ENCODE measurements at regions not wholly inside any gene's neighbourhood (a gene's known extent, or its start where the extent isn't known, plus 50 kb on each side); places are given as distances from the start of the nearest gene placed in this dataset.

DNA sequence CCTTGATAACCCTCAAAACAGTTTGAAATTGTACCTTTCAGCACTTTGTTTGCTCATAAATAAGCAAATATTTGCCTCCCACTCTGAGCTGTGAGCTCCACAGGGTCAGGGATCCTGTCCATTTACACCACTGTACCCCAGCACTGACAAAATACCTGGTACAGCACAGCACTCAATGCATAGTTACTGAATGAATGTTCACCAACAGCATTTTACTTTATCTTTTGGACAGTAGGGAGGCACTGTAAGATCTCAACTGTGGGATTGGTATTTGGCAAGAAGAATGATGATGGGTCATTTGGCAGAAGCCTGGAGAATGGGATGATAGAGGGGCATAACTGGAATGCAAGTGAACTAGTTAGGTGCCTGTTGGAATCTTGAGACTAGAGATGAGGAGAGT is 127.2 kb upstream of the ARGLU1 start:
- TF ChIP-seq, protein P1, sequence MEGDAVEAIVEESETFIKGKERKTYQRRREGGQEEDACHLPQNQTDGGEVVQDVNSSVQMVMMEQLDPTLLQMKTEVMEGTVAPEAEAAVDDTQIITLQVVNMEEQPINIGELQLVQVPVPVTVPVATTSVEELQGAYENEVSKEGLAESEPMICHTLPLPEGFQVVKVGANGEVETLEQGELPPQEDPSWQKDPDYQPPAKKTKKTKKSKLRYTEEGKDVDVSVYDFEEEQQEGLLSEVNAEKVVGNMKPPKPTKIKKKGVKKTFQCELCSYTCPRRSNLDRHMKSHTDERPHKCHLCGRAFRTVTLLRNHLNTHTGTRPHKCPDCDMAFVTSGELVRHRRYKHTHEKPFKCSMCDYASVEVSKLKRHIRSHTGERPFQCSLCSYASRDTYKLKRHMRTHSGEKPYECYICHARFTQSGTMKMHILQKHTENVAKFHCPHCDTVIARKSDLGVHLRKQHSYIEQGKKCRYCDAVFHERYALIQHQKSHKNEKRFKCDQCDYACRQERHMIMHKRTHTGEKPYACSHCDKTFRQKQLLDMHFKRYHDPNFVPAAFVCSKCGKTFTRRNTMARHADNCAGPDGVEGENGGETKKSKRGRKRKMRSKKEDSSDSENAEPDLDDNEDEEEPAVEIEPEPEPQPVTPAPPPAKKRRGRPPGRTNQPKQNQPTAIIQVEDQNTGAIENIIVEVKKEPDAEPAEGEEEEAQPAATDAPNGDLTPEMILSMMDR (IDR thresholded peaks at IDR 0.05; ENCODE audit: poor library complexity) = no peak
- TF ChIP-seq EZH2 (IDR thresholded peaks at IDR 0.05; ENCODE audit: borderline replicate concordance) (no peak), EZH2phosphoT487 (IDR thresholded peaks at IDR 0.05; ENCODE audit: low read depth, severe bottlenecking, unreplicated experiment) (no peak)

Data from hepatocyte (in vitro differentiated cells).